Endothelial cell of umbilical vein (primary cell): ENCODE measurements at regions not wholly inside any gene's neighbourhood (a gene's known extent, or its start where the extent isn't known, plus 50 kb on each side); places are given as distances from the start of the nearest gene placed in this dataset.

Source experiments
- BruUV-seq: library from RNA; stranded (reverse); fragments of 400-500 nt; replicated peaks from 2 replicates; lab custom pipeline; 2021; lab: Mats Ljungman, UMichigan
- CTCF ChIA-PET: fragments of 300-600, 350-600 bp; sonication (Branson Sonifier 250); formaldehyde crosslinking; loops from one replicate; lab custom pipeline; 2021; ENCODE audit warnings: antibody characterized with exemption, inconsistent platforms; lab: Charles Lee
- POLR2A ChIA-PET: fragments of 300-600, 350-600 bp; sonication (Branson Sonifier 250); formaldehyde crosslinking; loops from one replicate; lab custom pipeline; 2021; ENCODE audit warnings: antibody characterized with exemption, inconsistent platforms; lab: Charles Lee
- DNase-seq: peaks from one replicate; pipeline ENCODE4 v3.0.0-alpha.2; 2011; ENCODE audit warnings: low read depth, low spot score
- FAIRE-seq: peaks from 2 replicates; lab custom pipeline; 2011; peaks lifted over from hg19 to GRCh38; lab: Jason Lieb, UNC
- H2AFZ ChIP-seq: 2 replicates; pipeline ENCODE4 v1.6.0; 2012; ENCODE audit warnings: low read depth, low read length, control low read depth, inconsistent platforms
- H3K27ac ChIP-seq: 2 replicates; pipeline ENCODE4 v1.5.1; 2011; ENCODE audit warnings: low read depth, mild to moderate bottlenecking, control low read depth, low read length, moderate library complexity; ENCODE audit not compliant: insufficient read depth
- H3K27me3 ChIP-seq, 2 experiments: 2 replicates each; pipeline versions ENCODE4 v1.6.0 to v1.6.1; 2011; ENCODE audit warnings: low read length in 2 of 2, mixed read lengths in 1 of 2; ENCODE audit not compliant: control insufficient read depth in 2 of 2, insufficient read depth in 2 of 2
- H3K36me3 ChIP-seq, 2 experiments: 2 replicates in 1 of 2; 3 replicates in 1 of 2; pipeline ENCODE4 v1.5.1; 2011; ENCODE audit warnings: low read length in 2 of 2, mild to moderate bottlenecking in 1 of 2, moderate library complexity in 1 of 2; ENCODE audit not compliant: control insufficient read depth in 2 of 2, insufficient read depth in 2 of 2; ENCODE audit errors: extremely low read depth in 1 of 2
- H3K4me1 ChIP-seq: 3 replicates; pipeline ENCODE4 v1.5.1; 2011; ENCODE audit warnings: mild to moderate bottlenecking, low read length; ENCODE audit not compliant: control insufficient read depth, insufficient read depth; ENCODE audit errors: extremely low read depth
- H3K4me2 ChIP-seq: 2 replicates; pipeline ENCODE4 v1.6.1; 2011; ENCODE audit warnings: low read length, control low read depth, mixed read lengths; ENCODE audit not compliant: insufficient read depth
- H3K4me3 ChIP-seq, 3 experiments: fragments of 200-600 bp in 1 of 3; sonication (generic), shearing (Covaris generic) in 1 of 3; replicated peaks in 1 of 3; 2 replicates each; pipeline ENCODE4 v1.5.1; 2011 to 2016; ENCODE audit warnings: control low read depth in 3 of 3, low read length in 3 of 3, mild to moderate bottlenecking in 2 of 3, inconsistent platforms in 1 of 3, low read depth in 1 of 3, moderate library complexity in 1 of 3; ENCODE audit not compliant: insufficient read depth in 1 of 3
- H3K79me2 ChIP-seq: 2 replicates; pipeline ENCODE4 v1.6.0; 2012; ENCODE audit warnings: low read length, inconsistent platforms; ENCODE audit not compliant: control insufficient read depth, insufficient read depth
- H3K9ac ChIP-seq: replicated peaks from 2 replicates; pipeline ENCODE3; 2011; ENCODE audit warnings: low read length, control low read depth; ENCODE audit not compliant: insufficient read depth; ENCODE audit errors: extremely low read depth
- H3K9me1 ChIP-seq: replicated peaks from 3 replicates; pipeline ENCODE4 v1.6.0; 2011; ENCODE audit warnings: mild to moderate bottlenecking, low read length; ENCODE audit not compliant: control insufficient read depth, insufficient read depth; ENCODE audit errors: extremely low read depth
- H3K9me3 ChIP-seq: replicated peaks from 2 replicates; pipeline ENCODE4 v1.5.1; 2012; ENCODE audit warnings: low read length, inconsistent platforms; ENCODE audit not compliant: control insufficient read depth, insufficient read depth
- H4K20me1 ChIP-seq: replicated peaks from 2 replicates; pipeline ENCODE3; 2011; ENCODE audit warnings: mild to moderate bottlenecking, low read length; ENCODE audit not compliant: control insufficient read depth, insufficient read depth; ENCODE audit errors: extremely low read depth
- CTCF ChIP-seq, 2 donors: IDR thresholded peaks; 1 replicate in 1 of 2; 2 replicates in 1 of 2; pipeline ENCODE4 v1.5.1; 2011; ENCODE audit warnings: low read length in 2 of 2, mild to moderate bottlenecking in 2 of 2, moderate library complexity in 2 of 2, control low read depth in 1 of 2, inconsistent platforms in 1 of 2, low read depth in 1 of 2; ENCODE audit not compliant: insufficient read depth in 1 of 2; ENCODE audit errors: extremely low read depth in 1 of 2
- EZH2 ChIP-seq: IDR thresholded peaks from 2 replicates; pipeline ENCODE4 v1.6.1; 2012; ENCODE audit warnings: borderline replicate concordance, low read depth, mild to moderate bottlenecking, moderate library complexity, low read length, inconsistent platforms; ENCODE audit not compliant: severe bottlenecking
- FOS ChIP-seq: IDR thresholded peaks from 2 replicates; pipeline ENCODE4 v1.6.1; 2011; ENCODE audit warnings: mild to moderate bottlenecking, low read length, moderate library complexity, borderline replicate concordance; ENCODE audit not compliant: insufficient read depth
- JUN ChIP-seq: IDR thresholded peaks from 2 replicates; pipeline ENCODE4 v1.6.1; 2011; ENCODE audit warnings: borderline replicate concordance, low read depth; ENCODE audit not compliant: insufficient read length, insufficient read depth
- MAX ChIP-seq: IDR thresholded peaks from 2 replicates; pipeline ENCODE4 v1.6.1; 2011; ENCODE audit not compliant: insufficient read depth, insufficient read length
- POLR2A ChIP-seq: IDR thresholded peaks from 2 replicates; pipeline ENCODE4 v1.6.1; 2012; ENCODE audit warnings: low read depth, mild to moderate bottlenecking, control low read depth, low read length
- POLR2AphosphoS5 ChIP-seq: IDR thresholded peaks from 2 replicates; pipeline ENCODE4 v1.6.1; 2012; ENCODE audit warnings: low read depth, mild to moderate bottlenecking, control low read depth, low read length, moderate library complexity; ENCODE audit not compliant: insufficient read depth
- dilution Hi-C: fragments of 300-500 bp; cut with MboI; formaldehyde crosslinking; loops from one replicate; pipeline ENCODE4 v1.15.0; 2019; ENCODE audit warnings: low sequenced_read_pairs; ENCODE audit not compliant: extremely low pct_ligation_motif_present
- intact Hi-C: fragments of 100-400 bp; cut with micrococcal nuclease; formaldehyde crosslinking; loops from one replicate; pipeline ENCODE4 v1.10.0; 2022

GRCh38 chr2:103875531-103875930 lies 978.4 kb upstream of the POU3F3 start:
- TF ChIP-seq JUN (no peak), POLR2AphosphoS5 (no peak), MAX (no peak), CTCF (IDR thresholded peaks at IDR 0.05; ENCODE audit: extremely low read depth in 1 of 2, insufficient read depth in 1 of 2, low read depth in 1 of 2, low read length in 2 of 2) (no peak), FOS (no peak), POLR2A (no peak)
- Histone ChIP-seq H3K4me2 (no peak overlapping the region), H2AFZ (no peak overlapping the region), H3K9ac (no peak overlapping the region), H3K27ac (no peak overlapping the region), H3K4me3 (no peak overlapping the region), H3K79me2 (no peaks in the 10 kb centered on the region), H4K20me1 (no peaks in the 10 kb centered on the region), H3K9me1 (no peaks in the 10 kb centered on the region), H3K36me3 (no peaks in the 10 kb centered on the region), H3K9me3 (no peaks in the 10 kb centered on the region), H3K27me3 (no peaks in the 10 kb centered on the region), H3K4me1 (no peaks in the 10 kb centered on the region)
- CTCF ChIA-PET, result no interaction called here
- BruUV-seq, result no TSS peak
- DNase-seq (no peak), FAIRE-seq (no peak)
- intact Hi-C loops, result no loop called here
- dilution Hi-C loops, result no loop called here
- POLR2A ChIA-PET, result no interaction called here

- no peak overlapping the region for H3K9ac ChIP-seq
- H3K36me3 ChIP-seq, result no peaks in the 10 kb centered on the region
- intact Hi-C loops (no loop called here), dilution Hi-C loops (no loop called here)
- CTCF ChIA-PET, result no interaction called here
- no peaks in the 10 kb centered on the region for H3K9me3 ChIP-seq
- no peaks in the 10 kb centered on the region for H4K20me1 ChIP-seq
- no peaks in the 10 kb centered on the region for H3K4me1 ChIP-seq
- no peak overlapping the region for H3K4me2 ChIP-seq
- no peaks in the 10 kb centered on the region for H3K27me3 ChIP-seq
- H3K27ac ChIP-seq, result no peak overlapping the region
- FAIRE-seq (no peak), DNase-seq (no peak)
- no peaks in the 10 kb centered on the region for H3K79me2 ChIP-seq
- BruUV-seq, result no TSS peak
- no peak overlapping the region for H2AFZ ChIP-seq
- POLR2A ChIA-PET, result no interaction called here
- H3K9me1 ChIP-seq, result no peaks in the 10 kb centered on the region
- TF ChIP-seq EZH2 (no peak), FOS (no peak)
- no peak overlapping the region for H3K4me3 ChIP-seq
These were observed 977.3 kb upstream of the POU3F3 start for GRCh38 chr2:103876611-103877010.
